Activated naive CD4-positive, alpha-beta T cell (primary cell): ENCODE measurements at regions not wholly inside any gene's neighbourhood (a gene's known extent, or its start where the extent isn't known, plus 50 kb on each side); places are given as distances from the start of the nearest gene placed in this dataset.
"Not testable (repeated sequence)": the region's sequence is repeated elsewhere in the genome, so short reads cannot be mapped to it uniquely, and the experiment has no call there.

ENCODE experiments used
- DNase-seq, 4 experiments: peaks; one replicate each; lab custom pipeline; 2025; lab: John Stamatoyannopoulos, UW

DNA sequence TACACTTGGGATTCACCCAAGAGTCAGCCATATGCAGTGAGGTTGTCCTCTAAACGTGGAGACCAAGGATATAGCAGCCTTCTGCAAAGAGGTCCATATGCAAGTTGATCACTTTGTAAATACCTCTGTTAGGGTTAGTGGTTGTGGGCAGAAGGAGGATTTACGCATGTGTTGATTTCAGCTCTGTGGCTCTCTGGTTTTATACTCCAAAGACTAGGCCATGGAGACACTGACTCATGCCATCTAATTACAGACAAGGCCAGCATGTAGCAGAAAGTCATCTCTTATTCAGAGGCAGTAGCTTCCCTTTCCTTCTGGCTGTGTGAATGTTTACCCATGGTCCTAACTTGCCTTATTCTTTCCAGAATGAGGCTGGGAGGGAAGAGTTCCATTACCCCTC is 140.9 kb upstream of the GOLGA6L4 start:
- not testable (repeated sequence) for DNase-seq

DNA sequence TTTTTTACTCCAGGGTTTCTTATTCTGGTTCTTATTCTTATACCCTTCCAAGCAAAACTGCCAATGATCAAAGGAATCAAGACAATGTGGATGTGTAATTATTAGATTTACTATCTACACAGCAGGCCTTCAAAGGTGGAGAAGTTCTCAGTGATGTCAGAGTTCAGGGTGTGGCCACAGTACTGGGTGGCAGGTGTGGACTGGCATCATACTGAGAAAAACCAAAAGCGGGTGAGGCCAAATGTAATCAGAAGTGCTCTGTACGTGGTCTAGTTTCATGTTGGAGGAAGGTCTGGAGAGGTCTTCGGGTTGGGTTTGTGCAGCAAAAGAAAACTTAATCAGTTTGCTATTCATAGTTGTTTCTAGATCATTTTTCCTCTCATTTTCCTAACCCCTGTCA is 138.5 kb upstream of the GOLGA6L4 start:
- not testable (repeated sequence) for DNase-seq

DNA sequence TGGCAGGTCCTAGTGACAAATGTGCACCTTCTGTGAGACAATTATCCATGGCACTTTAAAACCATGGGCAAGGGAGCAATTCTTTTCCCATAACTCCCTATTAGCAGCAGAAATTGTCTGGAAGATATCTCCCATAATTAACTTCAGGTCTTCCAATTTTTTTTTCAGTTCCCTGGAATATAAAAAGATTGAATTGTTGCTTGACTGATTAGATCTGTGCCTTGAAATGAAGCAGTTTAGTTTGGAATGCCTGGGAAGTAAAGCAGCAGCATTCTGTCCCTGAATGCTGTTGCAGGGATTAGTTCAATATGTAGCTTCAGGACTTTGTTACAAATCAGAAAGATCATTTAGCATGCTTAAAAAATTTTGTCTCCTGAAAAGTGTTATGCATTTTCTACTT is 137.0 kb upstream of the GOLGA6L4 start:
- DNase-seq, result no peak

DNA sequence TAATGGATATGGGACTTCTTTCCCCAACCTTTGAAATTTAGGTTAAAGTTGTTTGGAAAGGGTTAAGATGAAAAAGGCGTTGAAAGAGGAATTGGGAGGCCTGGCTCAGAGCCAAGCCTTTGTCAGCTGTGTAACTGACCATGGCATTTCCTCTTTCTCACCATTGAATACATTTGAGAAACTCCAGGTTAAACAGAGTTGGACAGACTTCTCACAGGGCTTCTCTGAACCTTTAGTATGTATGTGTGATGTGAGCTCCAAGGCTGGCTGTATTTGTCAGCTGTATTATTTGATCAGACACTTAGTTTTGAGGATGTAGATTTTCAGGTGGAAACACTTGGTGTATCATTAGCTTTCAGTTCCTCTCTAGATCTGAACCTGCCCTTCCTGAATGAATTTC is 136.4 kb upstream of the GOLGA6L4 start:
- no peak for DNase-seq

DNA sequence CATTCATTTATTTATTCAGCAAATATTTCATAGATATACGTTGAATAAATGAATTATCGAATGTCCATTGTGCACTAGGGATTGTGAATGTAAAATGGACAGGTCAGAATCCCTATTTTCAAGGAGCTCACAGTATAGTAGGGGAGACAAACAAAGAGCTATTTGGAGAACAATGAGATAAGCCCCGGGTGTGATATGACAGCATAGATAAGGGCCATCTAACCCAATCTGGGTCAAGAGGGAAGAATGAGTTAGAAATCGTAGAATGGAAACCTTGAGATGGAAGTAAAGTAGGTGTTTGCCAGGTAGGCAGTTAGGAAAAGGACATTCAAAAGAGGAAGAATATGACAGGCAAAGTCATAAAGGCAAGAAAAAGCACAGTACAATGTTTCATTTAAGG is 132.2 kb upstream of the GOLGA6L4 start:
- DNase-seq, result no peak

DNA sequence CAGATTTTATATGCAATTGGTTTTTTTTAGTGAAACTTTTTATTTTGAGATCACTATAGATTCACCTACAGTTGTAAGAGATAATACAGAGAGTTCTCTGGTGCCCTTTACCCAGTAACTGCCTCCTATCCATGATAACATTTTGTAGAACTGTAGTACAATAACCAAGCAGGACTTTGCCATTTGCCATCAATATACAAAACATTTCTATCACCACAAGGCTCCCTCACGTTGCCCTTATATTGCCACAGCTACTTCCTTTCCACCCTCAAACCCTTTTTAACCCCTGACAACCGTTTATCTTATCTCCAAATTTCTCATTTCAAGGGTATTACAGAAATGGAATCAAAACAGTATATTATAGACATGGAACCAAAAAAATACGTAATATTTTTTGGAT is 130.7 kb upstream of the GOLGA6L4 start:
- no peak for DNase-seq

DNA sequence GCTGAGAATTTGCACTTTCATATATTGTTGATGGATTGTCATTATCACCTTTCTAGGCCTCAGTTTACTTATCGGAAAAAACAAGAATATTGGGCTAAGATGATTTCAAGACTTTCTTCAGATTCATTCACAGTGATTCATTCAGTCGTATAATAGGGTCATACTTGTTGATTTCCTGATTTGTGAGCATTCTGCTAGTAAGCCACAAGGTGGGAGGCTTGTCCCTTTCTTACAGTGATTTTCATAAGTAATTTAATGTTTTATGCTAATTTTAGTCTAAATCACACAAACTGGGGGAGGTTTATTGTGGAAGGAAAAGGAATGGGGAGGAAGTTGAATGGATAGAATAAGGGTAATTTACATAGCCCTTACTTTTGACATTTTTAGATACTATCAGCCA is 126.8 kb upstream of the GOLGA6L4 start:
- DNase-seq, result no peak

DNA sequence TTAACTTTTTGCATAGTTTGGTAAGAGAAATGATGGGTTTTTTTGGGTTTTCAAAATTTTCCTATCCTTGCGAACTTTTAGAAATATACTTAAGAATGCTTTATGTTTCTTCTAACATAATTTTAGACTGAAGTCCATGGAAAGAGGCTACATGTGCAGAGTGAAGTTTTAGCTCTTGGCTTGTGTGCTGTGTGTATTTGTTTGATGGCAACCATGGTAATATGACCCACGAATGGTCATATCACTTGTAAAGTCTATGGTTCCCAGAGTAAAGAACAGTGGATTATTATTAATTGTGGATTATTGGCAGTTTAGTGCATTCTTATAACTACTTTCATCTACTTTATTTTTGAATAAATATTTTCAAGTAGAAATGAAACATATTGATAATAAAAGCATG is 124.0 kb upstream of the GOLGA6L4 start:
- DNase-seq, result no peak

DNA sequence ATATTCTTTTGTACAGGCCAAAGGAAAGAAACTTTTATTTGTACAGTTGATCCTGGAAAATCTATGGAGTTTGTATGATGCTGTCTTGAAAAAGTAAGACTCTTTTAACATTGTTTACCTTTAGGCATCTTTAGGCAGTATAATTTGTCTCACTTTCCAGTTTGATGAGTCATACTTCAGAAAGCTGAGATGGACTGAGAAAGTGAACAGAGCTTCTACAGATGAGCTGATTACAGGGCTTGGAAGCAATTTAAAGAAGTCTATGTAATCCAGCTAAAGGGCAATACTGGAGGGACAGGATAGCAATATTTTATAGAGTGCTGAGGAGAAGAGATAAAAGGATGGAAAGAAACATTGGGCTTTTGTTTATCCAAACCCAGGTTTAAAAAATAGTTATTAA is 123.5 kb upstream of the GOLGA6L4 start:
- DNase-seq, result no peak

DNA sequence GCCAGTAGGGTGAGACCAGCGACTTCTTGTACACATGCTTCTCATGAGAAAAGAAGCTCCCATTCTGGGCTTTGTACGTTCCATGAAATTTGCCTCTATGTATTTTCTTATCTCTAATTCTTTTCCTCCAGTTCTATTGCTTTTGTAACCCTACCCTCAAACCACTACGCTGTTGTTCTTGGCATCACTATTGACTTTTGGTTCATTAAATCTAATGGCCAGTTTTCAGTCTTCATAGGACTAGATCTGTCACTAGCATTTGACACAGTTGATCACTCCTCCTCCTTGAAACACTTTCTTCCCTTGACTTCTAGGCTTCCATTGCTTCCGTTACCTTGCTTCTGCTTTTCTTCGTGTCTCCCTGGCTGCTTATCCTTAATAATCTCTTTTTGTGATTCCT is 121.7 kb upstream of the GOLGA6L4 start:
- DNase-seq, result no peak

DNA sequence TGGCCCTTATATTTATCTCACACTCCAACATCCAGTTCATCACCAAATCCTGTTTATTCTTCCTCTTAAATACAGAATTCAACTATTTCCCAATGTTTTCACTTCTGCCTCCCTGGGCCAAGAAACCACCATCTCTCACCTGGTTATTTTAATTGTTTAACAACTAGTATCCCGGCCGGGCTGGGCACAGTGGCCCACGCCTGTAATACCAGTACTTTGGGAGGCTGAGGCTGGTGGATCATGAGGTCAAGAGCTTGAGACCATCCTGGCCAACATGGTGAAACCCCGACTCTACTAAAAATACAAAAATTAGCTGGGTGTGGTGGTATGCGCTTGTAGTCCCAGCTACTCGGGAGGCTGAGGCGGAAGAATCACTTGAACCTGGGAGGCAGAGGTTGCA is 120.9 kb upstream of the GOLGA6L4 start:
- not testable (repeated sequence) for DNase-seq

DNA sequence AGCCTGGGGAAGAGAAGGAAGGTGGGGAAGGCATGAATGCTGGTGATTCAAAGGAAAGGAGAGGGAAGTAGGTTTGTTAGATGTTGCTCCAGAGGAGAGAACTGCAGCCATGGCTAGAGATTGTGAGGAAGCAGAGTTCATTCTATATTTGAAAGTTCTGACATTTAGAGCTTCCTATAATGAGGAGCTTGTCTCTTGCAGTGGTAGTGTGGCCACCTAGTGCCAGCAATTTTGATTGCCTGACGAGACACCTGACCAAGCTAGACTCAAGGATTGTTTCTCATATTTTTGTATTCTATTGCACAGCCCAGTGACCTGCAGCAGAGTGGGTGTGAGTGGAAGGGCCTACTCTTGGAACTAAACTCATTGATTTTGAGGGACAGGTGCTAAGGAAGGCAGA is 116.2 kb upstream of the GOLGA6L4 start:
- not testable (repeated sequence) for DNase-seq

DNA sequence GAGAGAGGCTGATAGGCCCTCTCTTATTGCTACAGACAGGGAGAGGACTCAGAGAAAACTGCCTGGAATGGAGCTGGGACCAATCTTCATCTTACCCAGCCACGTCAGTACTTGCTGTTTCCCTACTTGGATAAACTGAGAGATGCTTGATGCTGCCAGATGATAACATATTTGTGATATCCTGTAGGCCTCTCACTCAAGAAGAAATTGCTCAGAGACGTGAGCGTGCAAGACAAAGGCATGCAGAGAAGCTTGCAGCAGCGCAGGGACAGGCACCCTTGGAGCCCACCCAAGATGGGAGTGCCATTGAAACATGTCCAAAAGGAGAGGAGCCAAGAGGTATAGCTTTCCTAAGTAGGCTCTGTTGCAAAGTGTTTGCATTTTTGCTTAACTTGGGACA is 114.7 kb upstream of the GOLGA6L4 start:
- DNase-seq, result not testable (repeated sequence)

DNA sequence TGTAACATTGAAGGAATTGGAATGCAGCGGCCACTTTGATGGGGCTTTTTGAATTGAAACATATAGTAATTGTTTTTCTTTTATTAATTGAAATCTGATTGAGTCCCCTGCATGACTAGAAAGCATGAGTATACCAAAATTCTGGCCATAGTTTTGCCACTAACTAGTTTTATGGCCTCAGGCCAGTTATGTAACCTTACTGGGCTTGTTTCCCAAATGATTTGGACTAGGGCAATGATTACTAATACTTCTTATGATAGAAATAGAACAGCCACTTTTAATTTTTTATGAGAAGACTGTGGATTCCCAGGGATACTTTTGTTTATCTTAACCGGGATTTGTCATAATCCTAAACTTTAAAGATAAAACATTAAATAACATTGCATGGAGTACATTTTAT is 106.9 kb upstream of the GOLGA6L4 start:
- not testable (repeated sequence) for DNase-seq

DNA sequence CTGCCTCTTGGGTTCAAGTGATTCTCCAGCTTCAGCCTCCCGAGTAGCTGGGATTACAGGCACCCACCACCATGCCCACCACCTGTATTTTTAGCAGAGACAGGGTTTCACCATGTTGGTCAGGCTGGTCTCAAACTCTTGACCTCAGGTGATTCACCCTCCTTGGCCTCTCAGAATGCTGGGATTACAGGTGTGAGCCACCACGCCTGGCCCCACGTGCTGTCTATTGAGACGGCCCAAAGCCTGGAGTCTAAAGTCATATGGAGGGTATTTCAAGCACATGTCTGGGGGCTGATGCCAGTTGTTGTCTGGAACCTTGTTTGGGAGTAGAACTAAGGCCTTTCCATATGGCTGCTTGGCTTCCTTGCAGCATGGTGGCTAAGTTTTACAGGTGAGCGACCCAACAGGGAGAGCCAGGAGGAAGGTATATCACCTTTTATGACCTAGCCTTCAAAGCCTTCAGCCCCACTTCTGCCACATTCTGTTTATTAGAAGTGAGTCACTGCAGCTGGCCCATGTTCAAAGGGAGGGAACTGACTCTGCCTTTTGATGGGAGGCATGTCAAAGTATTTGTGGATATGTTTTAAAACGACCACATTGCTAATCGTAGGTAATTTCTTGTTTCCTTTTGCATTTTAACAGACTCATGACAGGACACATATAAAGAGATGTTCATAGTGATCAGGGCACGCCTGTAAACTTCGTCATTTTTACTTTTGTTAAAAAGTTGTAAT is 105.3 kb upstream of the GOLGA6L4 start:
- DNase-seq, result not testable (repeated sequence)

DNA sequence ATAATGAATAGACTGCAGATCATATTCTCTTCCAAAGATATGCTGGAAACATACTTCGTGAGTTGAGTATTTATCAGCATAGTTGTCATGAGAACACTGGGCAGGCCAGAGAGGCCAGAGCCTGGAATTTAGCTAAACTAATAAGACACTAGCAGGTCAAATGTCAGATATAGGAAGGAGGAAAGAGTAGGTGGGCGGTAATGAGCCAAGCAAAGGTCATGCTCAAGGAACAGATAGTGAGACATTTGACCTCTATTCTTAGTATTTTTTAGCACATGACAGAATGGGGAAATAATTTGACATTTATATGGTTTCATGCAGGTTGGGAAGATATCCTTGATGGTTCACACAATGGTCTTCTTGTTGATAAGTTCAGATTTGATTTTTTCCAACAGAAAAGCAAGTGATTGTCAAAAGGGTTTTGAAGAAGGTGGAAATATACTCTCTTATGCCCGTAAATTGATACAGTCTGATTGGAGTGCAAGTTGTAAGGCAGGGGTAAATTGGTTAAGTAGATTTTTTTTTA is 99.6 kb upstream of the GOLGA6L4 start:
- not testable (repeated sequence) for DNase-seq

DNA sequence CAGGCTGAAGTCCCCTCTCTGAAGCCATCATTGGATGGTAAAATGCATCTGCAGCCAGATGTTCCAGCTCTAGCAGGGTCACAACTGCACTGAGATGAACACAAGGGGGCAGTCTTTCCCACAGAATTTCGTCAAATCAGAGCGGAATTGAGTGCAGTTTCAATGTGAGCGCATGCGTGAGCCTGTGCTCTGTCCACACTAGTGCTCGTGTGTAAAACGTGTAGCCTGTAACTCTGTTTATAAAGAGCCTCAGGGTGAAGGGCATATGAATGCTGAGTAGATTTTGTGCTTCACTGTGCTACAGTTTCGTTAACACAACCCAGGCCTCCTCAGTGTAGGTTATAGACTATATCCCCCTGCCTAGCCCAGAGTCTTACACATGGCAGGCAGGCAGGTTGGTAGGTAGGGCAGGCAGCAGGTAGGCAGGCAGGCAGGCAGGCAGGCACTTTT is 92.7 kb upstream of the GOLGA6L4 start:
- peak; percentile 19 to 51 (median 25) for DNase-seq

DNA sequence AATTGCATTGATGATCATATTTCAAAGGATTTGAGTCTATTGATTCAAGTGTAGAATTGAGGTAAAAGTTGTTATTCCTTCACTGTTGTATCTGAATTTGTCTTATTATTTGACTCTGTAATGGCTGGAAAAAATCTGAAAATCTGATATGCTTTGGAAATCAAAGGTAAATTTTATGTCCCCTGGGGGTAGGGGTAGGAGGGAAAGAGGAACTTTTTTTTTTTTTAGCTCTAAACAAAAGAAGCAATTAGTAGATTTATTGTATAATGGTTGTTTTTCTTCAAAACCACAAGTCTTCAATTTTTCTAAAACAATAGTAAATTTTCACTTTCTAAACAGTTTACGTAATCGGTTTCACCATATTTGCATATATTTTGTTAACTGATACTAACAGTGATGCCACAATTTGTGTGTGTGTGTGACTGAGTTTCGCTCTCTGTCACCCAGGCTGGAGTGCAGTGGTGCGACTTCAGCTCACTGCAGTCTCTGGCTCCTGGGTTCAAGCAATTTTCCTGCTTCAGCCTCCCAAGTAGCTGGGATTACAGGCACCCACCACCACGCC is 91.7 kb upstream of the GOLGA6L4 start:
- DNase-seq, result no peak

DNA sequence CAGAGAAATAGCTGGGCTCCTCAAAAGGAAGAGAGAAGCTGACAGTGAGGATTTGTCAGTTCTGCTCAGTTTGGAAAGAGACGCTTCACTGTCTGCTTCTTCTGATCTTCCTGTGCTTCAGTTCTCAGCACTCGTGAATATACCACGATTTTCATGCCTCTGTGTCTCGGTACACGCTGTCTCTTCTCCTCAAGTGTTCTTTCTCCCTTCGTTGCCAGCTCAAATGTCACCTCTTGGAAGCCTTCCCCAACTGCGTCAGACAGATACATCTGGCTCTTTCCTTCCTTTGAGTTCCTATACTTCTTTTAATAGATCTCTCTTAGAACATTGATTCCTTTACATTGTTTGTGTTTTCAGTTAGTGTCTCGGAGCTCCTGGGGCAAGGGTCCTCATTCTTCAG is 90.6 kb upstream of the GOLGA6L4 start:
- DNase-seq, result not testable (repeated sequence)

DNA sequence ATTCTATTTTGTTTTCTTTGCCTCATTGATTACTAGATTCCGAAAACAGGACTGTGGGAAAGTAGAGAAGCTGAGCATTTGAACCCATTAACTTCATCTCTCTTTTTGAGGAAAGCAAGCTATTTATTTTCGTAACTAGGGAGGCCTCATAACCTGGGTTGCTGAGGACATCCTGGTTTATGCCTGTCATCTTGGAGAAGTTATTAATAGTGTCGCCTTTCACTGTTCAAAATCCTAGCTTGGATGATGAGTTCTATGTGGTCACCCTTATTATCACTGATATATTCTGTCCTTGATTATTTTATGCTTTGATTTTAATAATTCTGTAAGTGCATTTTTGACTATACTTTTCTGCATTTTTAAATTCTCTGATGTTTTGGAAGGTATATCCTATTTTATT is 89.3 kb upstream of the GOLGA6L4 start:
- not testable (repeated sequence) for DNase-seq

DNA sequence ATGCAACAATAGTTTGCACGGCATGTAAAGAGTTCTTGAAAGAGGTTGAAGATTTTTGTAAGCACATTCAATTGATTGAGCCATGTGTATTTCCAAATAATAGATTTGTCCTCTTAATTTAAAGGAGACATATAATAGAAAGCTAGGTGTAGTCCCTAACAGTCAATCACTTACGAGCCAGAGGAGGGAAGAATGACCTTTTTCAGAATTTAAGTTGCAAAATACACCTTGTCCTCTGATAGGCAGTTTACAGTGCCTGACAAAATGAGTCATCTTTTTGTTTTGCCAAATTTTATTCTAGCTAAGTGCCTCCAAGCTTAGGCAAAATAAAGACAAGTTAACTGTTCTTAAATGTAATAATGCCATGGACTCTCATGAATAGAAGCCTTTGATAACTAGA is 88.3 kb upstream of the GOLGA6L4 start:
- DNase-seq, result not testable (repeated sequence)

DNA sequence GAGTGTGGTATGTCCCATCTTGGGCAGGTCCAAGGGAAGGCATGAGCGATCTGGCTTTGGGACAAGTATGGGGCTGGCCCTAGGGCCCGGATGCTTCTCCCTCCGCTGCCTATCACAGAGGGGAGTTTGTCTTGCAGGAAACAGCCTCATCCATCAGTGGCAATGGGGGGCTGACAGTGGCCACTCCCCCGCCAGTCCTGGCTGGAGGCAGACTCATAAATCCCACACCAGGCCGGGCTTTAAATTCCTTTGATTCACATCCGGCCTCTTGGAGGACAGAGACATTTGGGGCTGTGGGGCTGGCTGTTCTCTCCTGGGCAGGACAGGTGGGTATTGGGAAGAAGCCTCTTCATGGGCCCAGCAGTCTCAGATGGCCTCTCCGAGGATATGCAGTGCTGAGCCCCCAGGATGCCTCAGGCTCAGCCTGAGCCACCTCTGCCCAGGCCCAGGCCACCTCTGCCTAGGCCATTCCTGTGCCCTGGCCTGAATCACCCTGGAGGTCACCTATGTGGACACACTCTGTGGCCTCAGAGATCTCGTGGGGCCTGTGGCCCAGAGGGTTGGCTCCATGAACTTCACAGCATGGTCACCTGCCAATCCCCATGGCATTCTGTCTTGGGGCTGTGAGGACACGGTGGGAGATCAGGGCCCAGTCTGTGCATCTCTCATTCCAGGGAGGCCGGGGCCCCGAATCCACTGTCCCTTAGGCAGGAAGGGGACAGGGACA is 84.2 kb upstream of the GOLGA6L4 start:
- no peak for DNase-seq
